ENCODE measurements at regions not wholly inside any gene's neighbourhood (a gene's known extent, or its start where the extent isn't known, plus 50 kb on each side); places are given as distances from the start of the nearest gene placed in this dataset.

DNA sequence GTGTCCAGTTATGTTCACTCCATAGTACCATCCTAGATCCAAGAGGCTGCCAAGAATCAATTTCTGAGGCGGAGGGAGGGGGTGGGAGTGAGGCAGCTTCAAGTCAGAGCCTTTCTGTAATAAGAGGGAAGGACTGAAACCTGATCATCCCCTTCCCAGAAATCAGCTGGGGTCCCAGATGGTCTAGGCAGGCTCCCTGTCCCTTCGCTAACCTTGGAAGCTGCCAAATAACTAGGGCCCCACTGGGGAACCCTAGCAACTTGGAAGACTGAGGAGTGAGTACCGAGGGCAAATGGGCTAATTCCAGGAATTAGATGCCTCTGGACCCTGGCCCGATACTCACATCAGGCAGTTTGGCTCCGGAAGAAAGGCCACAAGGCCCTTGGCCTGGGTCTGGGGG lies 113.3 kb downstream of the NAV1 start:
- TF ChIP-seq, protein P1, sequence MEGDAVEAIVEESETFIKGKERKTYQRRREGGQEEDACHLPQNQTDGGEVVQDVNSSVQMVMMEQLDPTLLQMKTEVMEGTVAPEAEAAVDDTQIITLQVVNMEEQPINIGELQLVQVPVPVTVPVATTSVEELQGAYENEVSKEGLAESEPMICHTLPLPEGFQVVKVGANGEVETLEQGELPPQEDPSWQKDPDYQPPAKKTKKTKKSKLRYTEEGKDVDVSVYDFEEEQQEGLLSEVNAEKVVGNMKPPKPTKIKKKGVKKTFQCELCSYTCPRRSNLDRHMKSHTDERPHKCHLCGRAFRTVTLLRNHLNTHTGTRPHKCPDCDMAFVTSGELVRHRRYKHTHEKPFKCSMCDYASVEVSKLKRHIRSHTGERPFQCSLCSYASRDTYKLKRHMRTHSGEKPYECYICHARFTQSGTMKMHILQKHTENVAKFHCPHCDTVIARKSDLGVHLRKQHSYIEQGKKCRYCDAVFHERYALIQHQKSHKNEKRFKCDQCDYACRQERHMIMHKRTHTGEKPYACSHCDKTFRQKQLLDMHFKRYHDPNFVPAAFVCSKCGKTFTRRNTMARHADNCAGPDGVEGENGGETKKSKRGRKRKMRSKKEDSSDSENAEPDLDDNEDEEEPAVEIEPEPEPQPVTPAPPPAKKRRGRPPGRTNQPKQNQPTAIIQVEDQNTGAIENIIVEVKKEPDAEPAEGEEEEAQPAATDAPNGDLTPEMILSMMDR (IDR thresholded peaks at IDR 0.05; ENCODE audit: low read depth, low read length) = no peak
- no peak for TF ChIP-seq EZH2phosphoT487 (IDR thresholded peaks at IDR 0.05; ENCODE audit: low read depth)

Data from OCI-LY3 (cell line).